GM12878 (cell line): ENCODE measurements at regions not wholly inside any gene's neighbourhood (a gene's known extent, or its start where the extent isn't known, plus 50 kb on each side); places are given as distances from the start of the nearest gene placed in this dataset.
A peak's percentile ranks its signal among the peaks of the same experiment; 100 is the strongest.

Experiments
- BMI1 ChIP-seq: fragments of 450-650 bp; IDR thresholded peaks from 2 replicates; pipeline ENCODE4 v1.6.1; 2016; ENCODE audit warnings: mild to moderate bottlenecking, moderate library complexity, borderline replicate concordance
- CHD2 ChIP-seq: IDR thresholded peaks from 2 replicates; pipeline ENCODE4 v1.6.1; 2011; ENCODE audit warnings: low read depth, low read length, improper control_type of control experiment, borderline replicate concordance
- IKZF2 ChIP-seq, 2 experiments: fragments of 450-650 bp; IDR thresholded peaks; 2 replicates each; pipeline ENCODE4 v1.6.1; 2017; ENCODE audit warnings: mild to moderate bottlenecking in 2 of 2, moderate library complexity in 2 of 2
- IRF4 ChIP-seq: IDR thresholded peaks from 2 replicates; pipeline ENCODE4 v1.6.1; 2011; ENCODE audit warnings: low read depth, low read length
- JUND ChIP-seq: IDR thresholded peaks from 2 replicates; pipeline ENCODE4 v1.6.1; 2012; ENCODE audit warnings: low read depth, mild to moderate bottlenecking, low read length, improper control_type of control experiment, moderate library complexity
- KAT2A ChIP-seq: conservative IDR thresholded peaks from 2 replicates; pipeline ENCODE4 v1.6.1; 2011; ENCODE audit warnings: low read depth, low read length; ENCODE audit not compliant: control insufficient read depth
- KDM1A ChIP-seq: fragments of 200-600 bp; sonication (generic); IDR thresholded peaks from 2 replicates; pipeline ENCODE4 v1.6.1; 2016; ENCODE audit warnings: borderline replicate concordance
- MEF2A ChIP-seq: IDR thresholded peaks from 2 replicates; pipeline ENCODE4 v1.6.1; 2011; ENCODE audit warnings: low read depth, mild to moderate bottlenecking, low read length, moderate library complexity; ENCODE audit not compliant: insufficient read depth
- MTA2 ChIP-seq: fragments of 450-650 bp; IDR thresholded peaks from 2 replicates; pipeline ENCODE4 v1.6.1; 2016; ENCODE audit warnings: low read depth, mild to moderate bottlenecking, moderate library complexity
- NFXL1 ChIP-seq: fragments of 450-650 bp; IDR thresholded peaks from 2 replicates; pipeline ENCODE4 v1.6.1; 2017; ENCODE audit warnings: antibody characterized with exemption, mild to moderate bottlenecking, borderline replicate concordance
- POLR2A ChIP-seq: IDR thresholded peaks from 2 replicates; pipeline ENCODE4 v1.6.1; 2011; ENCODE audit warnings: low read depth, mild to moderate bottlenecking, low read length
- POLR2AphosphoS2 ChIP-seq: IDR thresholded peaks from 2 replicates; pipeline ENCODE4 v1.6.1; 2011; ENCODE audit warnings: low read depth, mild to moderate bottlenecking, low read length, improper control_type of control experiment, moderate library complexity
- POU2F2 ChIP-seq: IDR thresholded peaks from 3 replicates; pipeline ENCODE4 v1.6.1; 2011; ENCODE audit warnings: low read depth, mild to moderate bottlenecking, low read length, borderline replicate concordance
- SPI1 ChIP-seq: IDR thresholded peaks from 2 replicates; pipeline ENCODE4 v1.6.1; 2011; ENCODE audit warnings: low read depth, mild to moderate bottlenecking, low read length, moderate library complexity, borderline replicate concordance; ENCODE audit not compliant: insufficient read depth
- SUPT20H ChIP-seq: IDR thresholded peaks from 2 replicates; pipeline ENCODE4 v1.6.1; 2011; ENCODE audit warnings: low read depth, mild to moderate bottlenecking, low read length, moderate library complexity, borderline replicate concordance; ENCODE audit not compliant: control insufficient read depth
- TCF12 ChIP-seq: IDR thresholded peaks from 2 replicates; pipeline ENCODE4 v1.6.1; 2011; ENCODE audit warnings: low read depth, mild to moderate bottlenecking, low read length
- ZBED1 ChIP-seq: IDR thresholded peaks from 2 replicates; pipeline ENCODE4 v1.6.1; 2016; ENCODE audit warnings: borderline replicate concordance
- ZNF622 ChIP-seq: fragments of 450-650 bp; IDR thresholded peaks from 2 replicates; pipeline ENCODE4 v1.6.1; 2017; ENCODE audit warnings: mild to moderate bottlenecking, inconsistent platforms
- TF ChIP-seq, protein P1 (sequence below): fragments of 450-650 bp; formaldehyde crosslinking; IDR thresholded peaks from 2 replicates; pipeline ENCODE4 v1.4.0; 2020; ENCODE audit warnings: mild to moderate bottlenecking, moderate library complexity
- TF ChIP-seq, protein P2 (sequence below): IDR thresholded peaks from 2 replicates; pipeline ENCODE4 v1.6.1; 2011; ENCODE audit warnings: mild to moderate bottlenecking, low read depth, low read length, moderate library complexity; ENCODE audit not compliant: insufficient replicate concordance
- TF ChIP-seq, protein P3 (sequence below): fragments of 450-650 bp; formaldehyde crosslinking; IDR thresholded peaks from 2 replicates; pipeline ENCODE4 v1.4.0; 2022; ENCODE audit warnings: mild to moderate bottlenecking, moderate library complexity
- TF ChIP-seq, protein P4 (sequence below): fragments of 150-350 bp; IDR thresholded peaks from 2 replicates; pipeline ENCODE4 v1.6.1; 2014; ENCODE audit warnings: mild to moderate bottlenecking, low read depth, low read length

DNA sequence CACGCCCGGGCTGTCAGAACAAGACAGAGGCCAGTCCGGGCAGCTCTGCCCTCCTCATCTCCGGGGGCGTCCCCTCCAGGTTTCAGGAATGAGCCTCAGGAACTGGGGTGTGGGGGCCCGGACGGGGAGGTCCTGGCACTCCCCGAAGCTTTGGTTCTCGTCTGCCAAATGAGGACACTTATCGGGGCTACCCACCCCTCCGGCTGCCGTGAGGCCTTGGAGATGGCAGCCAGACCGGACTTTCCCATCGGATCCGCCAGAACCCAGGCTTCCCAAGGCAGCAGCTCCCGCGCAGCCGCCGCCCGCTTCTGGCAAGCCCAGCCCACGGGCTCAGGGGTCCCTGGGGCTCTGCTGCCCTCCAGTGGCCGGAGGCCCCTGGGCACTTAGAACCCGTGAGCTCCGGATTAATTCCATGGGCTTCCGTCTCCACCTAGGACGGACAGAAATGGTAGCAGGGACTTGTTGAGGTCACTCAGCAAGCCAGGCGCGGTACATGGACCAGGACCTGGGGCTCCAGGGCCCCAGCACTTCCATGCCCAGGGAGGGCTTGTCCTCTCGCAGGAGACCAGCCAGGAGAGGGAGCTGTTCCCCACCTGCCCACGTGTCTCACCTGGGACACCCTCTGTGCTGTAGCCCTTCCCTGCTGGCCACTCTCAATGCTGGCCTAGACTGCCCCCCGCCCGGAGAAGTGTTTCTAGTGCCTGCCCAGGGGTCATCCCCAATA is 89.4 kb downstream of the LINGO1 start (continued):
- TF ChIP-seq, protein P1, sequence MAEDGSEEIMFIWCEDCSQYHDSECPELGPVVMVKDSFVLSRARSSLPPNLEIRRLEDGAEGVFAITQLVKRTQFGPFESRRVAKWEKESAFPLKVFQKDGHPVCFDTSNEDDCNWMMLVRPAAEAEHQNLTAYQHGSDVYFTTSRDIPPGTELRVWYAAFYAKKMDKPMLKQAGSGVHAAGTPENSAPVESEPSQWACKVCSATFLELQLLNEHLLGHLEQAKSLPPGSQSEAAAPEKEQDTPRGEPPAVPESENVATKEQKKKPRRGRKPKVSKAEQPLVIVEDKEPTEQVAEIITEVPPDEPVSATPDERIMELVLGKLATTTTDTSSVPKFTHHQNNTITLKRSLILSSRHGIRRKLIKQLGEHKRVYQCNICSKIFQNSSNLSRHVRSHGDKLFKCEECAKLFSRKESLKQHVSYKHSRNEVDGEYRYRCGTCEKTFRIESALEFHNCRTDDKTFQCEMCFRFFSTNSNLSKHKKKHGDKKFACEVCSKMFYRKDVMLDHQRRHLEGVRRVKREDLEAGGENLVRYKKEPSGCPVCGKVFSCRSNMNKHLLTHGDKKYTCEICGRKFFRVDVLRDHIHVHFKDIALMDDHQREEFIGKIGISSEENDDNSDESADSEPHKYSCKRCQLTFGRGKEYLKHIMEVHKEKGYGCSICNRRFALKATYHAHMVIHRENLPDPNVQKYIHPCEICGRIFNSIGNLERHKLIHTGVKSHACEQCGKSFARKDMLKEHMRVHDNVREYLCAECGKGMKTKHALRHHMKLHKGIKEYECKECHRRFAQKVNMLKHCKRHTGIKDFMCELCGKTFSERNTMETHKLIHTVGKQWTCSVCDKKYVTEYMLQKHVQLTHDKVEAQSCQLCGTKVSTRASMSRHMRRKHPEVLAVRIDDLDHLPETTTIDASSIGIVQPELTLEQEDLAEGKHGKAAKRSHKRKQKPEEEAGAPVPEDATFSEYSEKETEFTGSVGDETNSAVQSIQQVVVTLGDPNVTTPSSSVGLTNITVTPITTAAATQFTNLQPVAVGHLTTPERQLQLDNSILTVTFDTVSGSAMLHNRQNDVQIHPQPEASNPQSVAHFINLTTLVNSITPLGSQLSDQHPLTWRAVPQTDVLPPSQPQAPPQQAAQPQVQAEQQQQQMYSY: no peak
- no peak for TF ChIP-seq KDM1A
- TF ChIP-seq POU2F2: peak; percentile 65; the same call in 1 of the 3 replicates
- TF ChIP-seq BMI1: no peak
- no peak for TF ChIP-seq KAT2A
- TF ChIP-seq NFXL1: no peak
- TF ChIP-seq, protein P2, sequence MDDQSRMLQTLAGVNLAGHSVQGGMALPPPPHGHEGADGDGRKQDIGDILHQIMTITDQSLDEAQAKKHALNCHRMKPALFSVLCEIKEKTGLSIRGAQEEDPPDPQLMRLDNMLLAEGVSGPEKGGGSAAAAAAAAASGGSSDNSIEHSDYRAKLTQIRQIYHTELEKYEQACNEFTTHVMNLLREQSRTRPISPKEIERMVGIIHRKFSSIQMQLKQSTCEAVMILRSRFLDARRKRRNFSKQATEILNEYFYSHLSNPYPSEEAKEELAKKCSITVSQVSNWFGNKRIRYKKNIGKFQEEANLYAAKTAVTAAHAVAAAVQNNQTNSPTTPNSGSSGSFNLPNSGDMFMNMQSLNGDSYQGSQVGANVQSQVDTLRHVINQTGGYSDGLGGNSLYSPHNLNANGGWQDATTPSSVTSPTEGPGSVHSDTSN: no peak
- no peak for TF ChIP-seq SUPT20H
- TF ChIP-seq ZNF622: no peak
- TF ChIP-seq MEF2A: no peak
- TF ChIP-seq POLR2A: peak; percentile 50; the same call in 1 of the 2 replicates
- no peak for TF ChIP-seq ZBED1
- TF ChIP-seq, protein P3, sequence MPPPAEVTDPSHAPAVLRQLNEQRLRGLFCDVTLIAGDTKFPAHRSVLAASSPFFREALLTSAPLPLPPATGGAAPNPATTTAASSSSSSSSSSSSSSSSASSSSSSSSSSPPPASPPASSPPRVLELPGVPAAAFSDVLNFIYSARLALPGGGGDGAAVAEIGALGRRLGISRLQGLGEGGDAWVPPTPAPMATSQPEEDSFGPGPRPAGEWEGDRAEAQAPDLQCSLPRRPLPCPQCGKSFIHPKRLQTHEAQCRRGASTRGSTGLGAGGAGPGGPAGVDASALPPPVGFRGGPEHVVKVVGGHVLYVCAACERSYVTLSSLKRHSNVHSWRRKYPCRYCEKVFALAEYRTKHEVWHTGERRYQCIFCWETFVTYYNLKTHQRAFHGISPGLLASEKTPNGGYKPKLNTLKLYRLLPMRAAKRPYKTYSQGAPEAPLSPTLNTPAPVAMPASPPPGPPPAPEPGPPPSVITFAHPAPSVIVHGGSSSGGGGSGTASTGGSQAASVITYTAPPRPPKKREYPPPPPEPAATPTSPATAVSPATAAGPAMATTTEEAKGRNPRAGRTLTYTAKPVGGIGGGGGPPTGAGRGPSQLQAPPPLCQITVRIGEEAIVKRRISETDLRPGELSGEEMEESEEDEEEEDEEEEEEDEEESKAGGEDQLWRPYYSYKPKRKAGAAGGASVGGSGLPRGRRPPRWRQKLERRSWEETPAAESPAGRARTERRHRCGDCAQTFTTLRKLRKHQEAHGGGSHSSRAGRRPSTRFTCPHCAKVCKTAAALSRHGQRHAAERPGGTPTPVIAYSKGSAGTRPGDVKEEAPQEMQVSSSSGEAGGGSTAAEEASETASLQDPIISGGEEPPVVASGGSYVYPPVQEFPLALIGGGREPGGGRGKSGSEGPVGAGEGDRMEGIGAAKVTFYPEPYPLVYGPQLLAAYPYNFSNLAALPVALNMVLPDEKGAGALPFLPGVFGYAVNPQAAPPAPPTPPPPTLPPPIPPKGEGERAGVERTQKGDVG (CRISPR knock-in tag): no peak
- TF ChIP-seq IRF4: no peak
- TF ChIP-seq SPI1: no peak
- peak in 1 of 2 experiments; percentile 57; a peak in 3 of 4 replicates for TF ChIP-seq IKZF2 (IDR thresholded peaks at IDR 0.05)
- TF ChIP-seq JUND: no peak
- no peak for TF ChIP-seq POLR2AphosphoS2
- TF ChIP-seq, protein P4, sequence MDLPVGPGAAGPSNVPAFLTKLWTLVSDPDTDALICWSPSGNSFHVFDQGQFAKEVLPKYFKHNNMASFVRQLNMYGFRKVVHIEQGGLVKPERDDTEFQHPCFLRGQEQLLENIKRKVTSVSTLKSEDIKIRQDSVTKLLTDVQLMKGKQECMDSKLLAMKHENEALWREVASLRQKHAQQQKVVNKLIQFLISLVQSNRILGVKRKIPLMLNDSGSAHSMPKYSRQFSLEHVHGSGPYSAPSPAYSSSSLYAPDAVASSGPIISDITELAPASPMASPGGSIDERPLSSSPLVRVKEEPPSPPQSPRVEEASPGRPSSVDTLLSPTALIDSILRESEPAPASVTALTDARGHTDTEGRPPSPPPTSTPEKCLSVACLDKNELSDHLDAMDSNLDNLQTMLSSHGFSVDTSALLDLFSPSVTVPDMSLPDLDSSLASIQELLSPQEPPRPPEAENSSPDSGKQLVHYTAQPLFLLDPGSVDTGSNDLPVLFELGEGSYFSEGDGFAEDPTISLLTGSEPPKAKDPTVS: no peak
- 0 out of 2 replicates have a peak, but pooled peaks have one; percentile 11 for TF ChIP-seq MTA2
- TF ChIP-seq TCF12: no peak
- TF ChIP-seq CHD2: no peak
